ENCODE measurements at regions not wholly inside any gene's neighbourhood (a gene's known extent, or its start where the extent isn't known, plus 50 kb on each side); places are given as distances from the start of the nearest gene placed in this dataset.
A peak's percentile ranks its signal among the peaks of the same experiment; 100 is the strongest.

- no peak for TF ChIP-seq CTCF (IDR thresholded peaks at IDR 0.05; ENCODE audit: extremely low read depth, missing control alignments)
- no peak for DNase-seq (ENCODE audit: low spot score)
Observed at GRCh38 chr6:90872981-90873380, 286.1 kb upstream of the MAP3K7 start.

GRCh38 chr6:90870561-90870960, 283.7 kb upstream of the MAP3K7 start:
- no peak for TF ChIP-seq CTCF (IDR thresholded peaks at IDR 0.05; ENCODE audit: extremely low read depth, missing control alignments)
- DNase-seq (ENCODE audit: low spot score), result no peak

DNA sequence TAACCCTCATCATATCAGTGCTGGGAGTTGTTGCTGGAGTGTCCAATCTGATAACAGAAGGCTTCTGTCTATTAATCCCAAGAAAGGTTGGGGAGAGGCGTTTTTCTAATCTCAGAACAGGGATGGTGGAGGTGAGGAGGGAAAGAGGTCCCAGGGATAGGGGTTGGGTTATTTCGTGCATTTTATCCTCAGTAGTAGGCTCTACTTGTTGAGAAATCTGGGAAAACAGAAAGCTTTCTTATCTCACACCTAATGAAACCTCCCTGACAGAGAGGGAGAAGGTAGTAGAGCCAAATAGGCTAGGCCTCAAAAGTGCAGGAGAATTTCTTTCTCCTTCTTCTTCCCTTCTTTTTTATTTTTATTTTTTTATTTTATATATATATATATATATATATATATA, 281.8 kb upstream of the MAP3K7 start:
- no peak for TF ChIP-seq CTCF (IDR thresholded peaks at IDR 0.05; ENCODE audit: extremely low read depth, missing control alignments)
- no peak for DNase-seq (ENCODE audit: low spot score)

- no peak for DNase-seq (ENCODE audit: low spot score)
- no peak for TF ChIP-seq CTCF (IDR thresholded peaks at IDR 0.05; ENCODE audit: extremely low read depth, missing control alignments)
Observed at GRCh38 chr6:90868256-90868655, 281.4 kb upstream of the MAP3K7 start.

DNA sequence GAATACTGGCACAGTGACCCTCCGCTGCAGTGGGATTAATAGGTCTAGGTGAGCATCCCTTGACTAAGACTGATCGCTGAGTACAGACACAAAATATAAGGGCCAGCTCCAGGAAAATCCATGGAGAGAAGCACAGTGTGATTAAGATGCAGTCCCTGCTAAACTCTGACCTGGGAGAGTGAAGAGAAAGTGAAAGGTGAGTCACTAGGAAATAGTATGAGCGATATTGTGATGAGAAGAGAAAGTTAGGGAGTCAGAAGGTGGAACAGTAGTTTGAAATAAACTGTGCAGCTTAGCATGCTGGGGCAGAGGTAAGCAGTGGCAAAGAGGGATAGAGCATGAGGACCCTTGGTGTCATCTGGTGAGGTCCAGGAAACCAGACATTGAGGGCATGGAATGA, 278.6 kb upstream of the MAP3K7 start:
- DNase-seq (ENCODE audit: low spot score), result no peak
- TF ChIP-seq CTCF (IDR thresholded peaks at IDR 0.05; ENCODE audit: extremely low read depth, missing control alignments), result no peak

GRCh38 chr6:90863043-90863442, 276.2 kb upstream of the MAP3K7 start:
- TF ChIP-seq CTCF (IDR thresholded peaks at IDR 0.05; ENCODE audit: extremely low read depth, missing control alignments), result no peak
- DNase-seq (ENCODE audit: low spot score), result no peak

DNA sequence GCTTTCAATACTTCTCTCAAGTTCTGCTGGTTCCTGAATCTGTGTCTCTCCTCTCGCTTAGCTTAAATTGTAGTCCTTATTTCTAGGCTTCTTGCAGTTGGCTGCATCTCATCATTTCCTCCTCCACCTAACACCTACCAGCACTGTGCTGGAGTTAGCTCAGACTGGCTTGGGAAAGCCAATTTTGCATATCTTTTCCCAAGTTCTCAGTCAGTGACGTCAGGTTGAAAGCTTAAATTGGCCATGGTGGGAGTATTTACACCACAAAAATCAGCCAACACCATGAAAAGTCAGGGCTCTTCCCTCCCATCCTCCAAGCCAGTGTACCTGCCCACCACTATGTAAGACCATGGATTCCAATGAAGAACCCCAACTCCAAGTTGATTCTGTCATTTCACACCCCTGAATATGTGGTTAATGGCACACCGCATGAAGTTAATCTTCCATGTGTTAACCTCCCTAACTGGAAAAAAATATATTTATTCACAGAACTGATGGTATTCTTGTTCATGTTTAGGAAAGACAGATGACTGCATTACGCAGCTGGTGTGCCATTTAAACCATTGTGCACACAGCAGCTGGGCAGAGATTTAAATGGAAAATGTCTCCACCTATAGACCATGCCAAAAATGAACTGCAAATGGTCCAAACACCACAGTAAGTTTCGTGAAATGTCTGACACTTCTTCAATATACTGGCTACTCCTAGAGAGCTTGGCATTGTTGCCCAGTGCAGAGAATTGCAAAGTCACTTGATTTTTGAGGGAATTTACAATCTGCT, 274.1 kb upstream of the MAP3K7 start:
- DNase-seq (ENCODE audit: low spot score), result peak; percentile 8
- TF ChIP-seq CTCF (IDR thresholded peaks at IDR 0.05; ENCODE audit: extremely low read depth, missing control alignments), result no peak

All from GM20000 (cell line).